GM12878 (cell line): ENCODE measurements at regions not wholly inside any gene's neighbourhood (a gene's known extent, or its start where the extent isn't known, plus 50 kb on each side); places are given as distances from the start of the nearest gene placed in this dataset.
A peak's percentile ranks its signal among the peaks of the same experiment; 100 is the strongest.

Source experiments
- ATAC-seq: fragments of 200-7000 bp; cut with Tn5 transposase; 3 replicates; pipeline ENCODE4 v1.9.1; 2020; ENCODE audit warnings: mild to moderate bottlenecking, moderate library complexity
- BruUV-seq: library from RNA; stranded (reverse); fragments of 400-500 nt; replicated peaks from 2 replicates; lab custom pipeline; 2021; lab: Mats Ljungman, UMichigan
- CTCF ChIA-PET: fragments of 300-600 bp; sonication (Branson Sonifier 250); formaldehyde crosslinking; extraction: SDS; loops from one replicate; lab custom pipeline; 2021; ENCODE audit warnings: inconsistent platforms; lab: Yijun Ruan, JAX
- POLR2A ChIA-PET: fragments of 350-600 bp; formaldehyde crosslinking; extraction: SDS; loops from one replicate; lab custom pipeline; 2021; ENCODE audit warnings: inconsistent platforms; lab: Charles Lee
- RAD21 ChIA-PET: fragments of 300-600 bp; sonication (Branson Sonifier 250); formaldehyde crosslinking; loops from one replicate; lab custom pipeline; 2023; ENCODE audit warnings: antibody characterized with exemption; ENCODE audit not compliant: unreplicated experiment; lab: Charles Lee
- SMC1A ChIA-PET: fragments of 300-600 bp; sonication (Branson Sonifier 250); formaldehyde crosslinking; loops from one replicate; lab custom pipeline; 2023; ENCODE audit not compliant: unreplicated experiment, uncharacterized antibody; lab: Charles Lee
- DNase-seq: peaks from one replicate; pipeline ENCODE4 v3.0.0-alpha.2; 2011; ENCODE audit warnings: low read depth, low spot score
- FAIRE-seq: peaks from 3 replicates; lab custom pipeline; 2011; peaks lifted over from hg19 to GRCh38; lab: Jason Lieb, UNC
- H2AFZ ChIP-seq: 2 replicates; pipeline ENCODE4 v1.6.0; 2011; ENCODE audit warnings: low read depth, low read length, control low read depth; ENCODE audit not compliant: control insufficient read depth
- H3K27ac ChIP-seq: 2 replicates; pipeline ENCODE4 v1.5.1; 2011; ENCODE audit warnings: control low read depth; ENCODE audit not compliant: control insufficient read depth, insufficient read depth
- H3K27me3 ChIP-seq, 2 experiments: replicated peaks in 1 of 2; 2 replicates each; pipeline versions ENCODE4 v1.6.0 to v1.6.1; 2011; ENCODE audit warnings: low read length in 1 of 2; ENCODE audit not compliant: control insufficient read depth in 2 of 2, insufficient read depth in 2 of 2
- H3K36me3 ChIP-seq, 2 experiments: 2 replicates each; pipeline ENCODE4 v1.5.1; 2011; ENCODE audit warnings: low read length in 1 of 2; ENCODE audit not compliant: control insufficient read depth in 2 of 2, insufficient read depth in 2 of 2
- H3K4me1 ChIP-seq: 2 replicates; pipeline ENCODE4 v1.6.1; 2011; ENCODE audit warnings: mild to moderate bottlenecking, low read length, moderate library complexity, mixed read lengths; ENCODE audit not compliant: control insufficient read depth, insufficient read depth
- H3K4me2 ChIP-seq: 2 replicates; pipeline ENCODE4 v1.6.0; 2011; ENCODE audit warnings: control low read depth; ENCODE audit not compliant: control insufficient read depth, insufficient read depth
- H3K4me3 ChIP-seq: fragments of 200-600 bp; sonication (generic); 2 replicates; pipeline ENCODE4 v1.5.1; 2016
- H3K79me2 ChIP-seq: 2 replicates; pipeline ENCODE4 v1.6.0; 2011; ENCODE audit warnings: low read length; ENCODE audit not compliant: control insufficient read depth, insufficient read depth
- H3K9ac ChIP-seq: 2 replicates; pipeline ENCODE4 v1.8.0; 2011; ENCODE audit warnings: low read length, control low read depth, mixed read lengths; ENCODE audit not compliant: control insufficient read depth, insufficient read depth
- H3K9me3 ChIP-seq: replicated peaks from 3 replicates; pipeline ENCODE4 v1.5.1; 2011; ENCODE audit warnings: mild to moderate bottlenecking, low read length; ENCODE audit not compliant: control insufficient read depth, insufficient read depth
- H4K20me1 ChIP-seq: 2 replicates; pipeline ENCODE4 v1.6.0; 2011; ENCODE audit not compliant: control insufficient read depth, insufficient read depth
- HDAC2 ChIP-seq: fragments of 200-600 bp; sonication (generic); IDR thresholded peaks from 2 replicates; pipeline ENCODE4 v1.6.1; 2017
- KAT2A ChIP-seq: conservative IDR thresholded peaks from 2 replicates; pipeline ENCODE4 v1.6.1; 2011; ENCODE audit warnings: low read depth, low read length; ENCODE audit not compliant: control insufficient read depth
- MYB ChIP-seq: fragments of 150-350 bp; IDR thresholded peaks from 2 replicates; pipeline ENCODE4 v1.6.1; 2014; ENCODE audit warnings: mild to moderate bottlenecking, low read depth, low read length, borderline replicate concordance
- RAD21 ChIP-seq: IDR thresholded peaks from 2 replicates; pipeline ENCODE4 v1.6.1; 2011; ENCODE audit warnings: mild to moderate bottlenecking, low read depth, low read length, moderate library complexity; ENCODE audit not compliant: insufficient read depth
- RELB ChIP-seq: fragments of 450-650 bp; IDR thresholded peaks from 2 replicates; pipeline ENCODE4 v1.6.1; 2017; ENCODE audit warnings: low read depth, mild to moderate bottlenecking, moderate library complexity
- SMC3 ChIP-seq: IDR thresholded peaks from 2 replicates; pipeline ENCODE4 v1.6.1; 2011; ENCODE audit warnings: low read length, improper control_type of control experiment, borderline replicate concordance
- STAT3 ChIP-seq: IDR thresholded peaks from 2 replicates; pipeline ENCODE4 v1.6.1; 2011; ENCODE audit warnings: low read depth, low read length, improper control_type of control experiment
- YY1 ChIP-seq: IDR thresholded peaks from 2 replicates; pipeline ENCODE4 v1.6.1; 2011; ENCODE audit warnings: low read depth, mild to moderate bottlenecking, low read length
- WGBS: methylation state at CpG from one replicate; pipeline ENCODE4 v1.1.6; 2016; ENCODE audit warnings: low lambda C conversion rate; ENCODE audit not compliant: insufficient replicate concordance, insufficient coverage; ENCODE audit errors: missing lambda C conversion rate; 5-methylcytosine and 5-hydroxymethylcytosine counted together
- in situ Hi-C: fragments of 300-500 bp; cut with MboI; formaldehyde crosslinking; loops from 9 replicates; pipeline ENCODE4 v1.14.3; 2018; ENCODE audit warnings: mixed read lengths
- intact Hi-C: fragments of 100-400 bp; cut with micrococcal nuclease; formaldehyde crosslinking; loops from one replicate; pipeline ENCODE4 v1.14.2; 2022; ENCODE audit not compliant: unreplicated experiment
- TF ChIP-seq, protein P1 (sequence below), 3 experiments: IDR thresholded peaks in 2 of 3; conservative IDR thresholded peaks in 1 of 3; 2 replicates each; pipeline ENCODE4 v1.5.1; 2011; ENCODE audit warnings: low read depth in 3 of 3, low read length in 3 of 3, mild to moderate bottlenecking in 3 of 3, control low read depth in 2 of 3, moderate library complexity in 2 of 3, inconsistent platforms in 1 of 3, mixed read lengths in 1 of 3; ENCODE audit not compliant: control insufficient read depth in 2 of 3, insufficient read depth in 1 of 3; ENCODE audit errors: extremely low read depth in 1 of 3

DNA sequence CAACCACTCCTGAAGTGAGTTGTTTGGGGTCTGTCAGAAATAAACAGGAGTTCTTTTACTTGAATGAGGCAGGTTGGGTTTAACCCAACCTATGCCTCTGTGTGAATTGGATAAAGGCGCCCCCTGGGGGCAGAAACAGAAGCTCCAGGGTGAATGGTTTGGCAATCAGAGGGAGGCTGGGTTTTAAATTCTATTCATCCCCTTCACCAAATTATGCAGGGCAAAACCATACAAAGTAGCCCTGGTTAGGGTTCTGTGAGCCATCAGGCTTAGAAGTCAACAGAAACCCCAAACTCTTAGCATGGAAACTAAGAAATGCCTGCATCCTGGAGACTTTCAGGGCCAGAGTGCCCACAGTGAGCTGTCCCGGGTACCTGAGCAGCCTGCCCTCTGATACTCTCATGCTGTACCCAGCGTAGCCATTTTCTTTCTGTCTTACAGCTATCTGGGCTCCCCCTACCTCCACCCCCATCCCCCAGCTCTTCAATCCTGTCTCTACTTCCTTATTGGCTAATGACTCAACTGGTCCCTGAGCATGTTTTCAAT lies 241.5 kb downstream of the ICOS start:
- no peaks in the 10 kb centered on the region for H3K4me1 ChIP-seq
- TF ChIP-seq RAD21, result peak; percentile 54
- TF ChIP-seq, protein P1, sequence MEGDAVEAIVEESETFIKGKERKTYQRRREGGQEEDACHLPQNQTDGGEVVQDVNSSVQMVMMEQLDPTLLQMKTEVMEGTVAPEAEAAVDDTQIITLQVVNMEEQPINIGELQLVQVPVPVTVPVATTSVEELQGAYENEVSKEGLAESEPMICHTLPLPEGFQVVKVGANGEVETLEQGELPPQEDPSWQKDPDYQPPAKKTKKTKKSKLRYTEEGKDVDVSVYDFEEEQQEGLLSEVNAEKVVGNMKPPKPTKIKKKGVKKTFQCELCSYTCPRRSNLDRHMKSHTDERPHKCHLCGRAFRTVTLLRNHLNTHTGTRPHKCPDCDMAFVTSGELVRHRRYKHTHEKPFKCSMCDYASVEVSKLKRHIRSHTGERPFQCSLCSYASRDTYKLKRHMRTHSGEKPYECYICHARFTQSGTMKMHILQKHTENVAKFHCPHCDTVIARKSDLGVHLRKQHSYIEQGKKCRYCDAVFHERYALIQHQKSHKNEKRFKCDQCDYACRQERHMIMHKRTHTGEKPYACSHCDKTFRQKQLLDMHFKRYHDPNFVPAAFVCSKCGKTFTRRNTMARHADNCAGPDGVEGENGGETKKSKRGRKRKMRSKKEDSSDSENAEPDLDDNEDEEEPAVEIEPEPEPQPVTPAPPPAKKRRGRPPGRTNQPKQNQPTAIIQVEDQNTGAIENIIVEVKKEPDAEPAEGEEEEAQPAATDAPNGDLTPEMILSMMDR (IDR thresholded peaks at IDR 0.05 in 2 of 3, conservative IDR thresholded peaks at IDR 0.05 in 1 of 3; ENCODE audit: control insufficient read depth in 2 of 3, extremely low read depth in 1 of 3, insufficient read depth in 1 of 3, low read depth in 3 of 3, low read length in 3 of 3), result peak; percentile 54 to 73 (median 62)
- TF ChIP-seq MYB, result no peak
- no peak for TF ChIP-seq STAT3
- TF ChIP-seq KAT2A, result no peak
- 0 out of 2 replicates have a peak, but pooled peaks have one; percentile 16 for TF ChIP-seq YY1
- TF ChIP-seq SMC3, result peak; percentile 83
- no peak for TF ChIP-seq RELB
- no peak for TF ChIP-seq HDAC2
- no peaks in the 10 kb centered on the region for H3K9me3 ChIP-seq
- no peaks in the 10 kb centered on the region for H3K27me3 ChIP-seq
- ChIA-PET POLR2A (no interaction called here), SMC1A (interaction anchor here (0.9 to 1.8 kb wide), 9 partner anchors 10 to 382 kb away, joined by 3 to 6 read pairs (median 5); no protein-coding TSS in a partner anchor), CTCF (interaction anchor here (0.7 to 3.0 kb wide), 22 partner anchors 9 to 693 kb away, joined by 3 to 22 read pairs (median 5); no protein-coding TSS in a partner anchor), RAD21 (interaction anchor here (0.5 to 1.6 kb wide), 4 partner anchors 15 to 69 kb away, joined by 3 read pairs; no protein-coding TSS in a partner anchor)
- no peak overlapping the region for H3K27ac ChIP-seq
- no peaks in the 10 kb centered on the region for H3K36me3 ChIP-seq
- DNase-seq (peak; percentile 1), ATAC-seq (peak; percentile 90), FAIRE-seq (no peak)
- H3K4me3 ChIP-seq, result no peak overlapping the region
- no TSS peak for BruUV-seq
- H3K4me2 ChIP-seq, result no peak overlapping the region
- no peaks in the 10 kb centered on the region for H4K20me1 ChIP-seq
- H2AFZ ChIP-seq, result no peak overlapping the region
- intact Hi-C loops, result loop anchor here (1.0 to 10.0 kb wide), 6 partner anchors 33 to 693 kb away; no protein-coding TSS in a partner anchor
- H3K79me2 ChIP-seq, result no peaks in the 10 kb centered on the region
- no peak overlapping the region for H3K9ac ChIP-seq
- in situ Hi-C loops, result no loop called here
- WGBS, result 33% methylated on average over 3 of the region's 3 CpGs
